VCaP (cell line): ENCODE measurements at regions not wholly inside any gene's neighbourhood (a gene's known extent, or its start where the extent isn't known, plus 50 kb on each side); places are given as distances from the start of the nearest gene placed in this dataset.

Experiments
- H3K27ac ChIP-seq: fragments of 450-650 bp; 2 replicates; pipeline ENCODE4 v1.5.1; 2017
- CTCF ChIP-seq: fragments of 450-650 bp; conservative IDR thresholded peaks from 2 replicates; pipeline ENCODE4 v1.5.1; 2017; ENCODE audit warnings: mild to moderate bottlenecking, moderate library complexity

GRCh38 chr10:78634389-78634815, 434.4 kb upstream of the ZMIZ1 start:
- no peak overlapping the region for H3K27ac ChIP-seq
- TF ChIP-seq CTCF: no peak

- no peak for TF ChIP-seq CTCF
- no peak overlapping the region for H3K27ac ChIP-seq
These were observed 433.9 kb upstream of the ZMIZ1 start for GRCh38 chr10:78634835-78635234.

GRCh38 chr10:78639629-78640028, 429.1 kb upstream of the ZMIZ1 start:
- TF ChIP-seq CTCF: no peak
- no peak overlapping the region for H3K27ac ChIP-seq

DNA sequence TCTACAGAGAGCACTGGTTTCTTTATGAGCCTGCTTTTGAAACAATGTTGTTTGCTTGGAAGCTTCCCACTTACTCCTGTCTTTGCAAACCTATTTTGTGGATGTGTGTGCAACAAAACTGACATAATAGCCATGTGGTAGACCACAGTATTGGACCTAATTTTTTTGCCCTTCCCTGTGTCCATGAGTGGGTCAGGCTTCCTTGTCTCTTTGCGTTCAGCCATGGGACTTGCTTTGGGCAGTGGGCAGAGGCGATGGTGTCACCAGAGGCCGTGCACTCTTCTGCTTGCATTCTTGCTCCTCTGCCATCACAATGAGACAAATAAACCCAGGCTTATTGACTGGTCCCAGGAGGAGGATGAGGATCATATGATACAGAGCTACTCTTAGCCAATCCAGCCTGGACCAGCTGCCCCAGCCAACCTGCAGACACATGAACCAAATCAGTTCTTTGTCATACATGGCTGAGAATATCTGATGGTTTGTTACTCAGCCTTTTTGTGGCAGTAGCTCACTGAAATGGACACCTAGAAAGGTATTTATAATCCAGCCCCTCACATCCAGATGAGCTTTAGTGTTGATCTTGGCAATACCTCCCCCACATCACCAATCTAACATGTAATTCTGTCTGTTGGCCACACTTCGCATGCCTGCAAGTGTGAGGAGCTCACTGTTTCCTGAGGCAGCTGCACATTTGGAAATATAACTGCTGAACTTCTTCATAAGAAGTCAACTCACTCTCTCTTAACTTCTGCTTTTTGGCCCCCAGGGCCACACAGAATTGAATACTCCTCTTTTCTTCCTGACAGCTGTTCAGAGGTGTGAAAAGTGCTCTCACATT, 427.8 kb upstream of the ZMIZ1 start:
- no peak for TF ChIP-seq CTCF
- H3K27ac ChIP-seq: no peak overlapping the region

DNA sequence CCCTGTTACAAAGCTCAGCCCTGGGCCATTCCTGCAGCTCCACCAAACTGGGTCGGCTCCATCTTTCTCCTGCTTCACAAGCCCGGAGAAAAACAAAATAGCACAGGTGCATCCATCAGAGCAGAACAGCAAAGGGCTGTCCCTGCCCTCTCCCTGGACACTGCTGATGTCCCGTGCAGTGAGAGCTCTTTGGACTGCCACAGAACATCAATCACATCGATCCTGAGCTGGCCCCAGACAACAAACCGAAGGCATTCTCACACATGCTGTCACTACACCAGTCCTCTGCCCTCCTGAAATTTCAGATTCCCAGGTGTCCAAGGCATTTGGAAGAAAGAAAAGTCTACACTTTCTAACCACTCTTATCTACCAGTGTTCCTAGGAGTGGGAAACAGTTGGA, 427.1 kb upstream of the ZMIZ1 start:
- no peak overlapping the region for H3K27ac ChIP-seq
- no peak for TF ChIP-seq CTCF

- H3K27ac ChIP-seq: no peak overlapping the region
- TF ChIP-seq CTCF: no peak
These were observed 426.4 kb upstream of the ZMIZ1 start for GRCh38 chr10:78642269-78642816.

GRCh38 chr10:78643513-78643912, 425.3 kb upstream of the ZMIZ1 start:
- no peak for TF ChIP-seq CTCF
- no peak overlapping the region for H3K27ac ChIP-seq
